Activated naive CD4-positive, alpha-beta T cell treated with anti-CD3 and anti-CD28 coated beads for 36 hours (primary cell): ENCODE measurements at regions not wholly inside any gene's neighbourhood (a gene's known extent, or its start where the extent isn't known, plus 50 kb on each side); places are given as distances from the start of the nearest gene placed in this dataset.
"Not testable (repeated sequence)": the region's sequence is repeated elsewhere in the genome, so short reads cannot be mapped to it uniquely, and the experiment has no call there.

ENCODE experiments used
- CTCF ChIA-PET: fragments of 350-600 bp; sonication (Branson Sonifier 250); formaldehyde crosslinking; loops from one replicate; lab custom pipeline; 2021; ENCODE audit warnings: antibody characterized with exemption; lab: Charles Lee
- DNase-seq: peaks from one replicate; pipeline ENCODE4 v3.0.0-alpha.2; 2020
- H3K27ac Mint-ChIP-seq: one replicate; pipeline ENCODE4 v1.8.0; 2021; ENCODE audit warnings: mild to moderate bottlenecking, mixed read lengths
- H3K27me3 Mint-ChIP-seq: one replicate; pipeline ENCODE4 v1.8.0; 2021; ENCODE audit warnings: low read depth, mixed read lengths
- H3K36me3 Mint-ChIP-seq: one replicate; pipeline ENCODE4 v1.8.0; 2021; ENCODE audit warnings: low read depth, mixed read lengths
- H3K4me1 Mint-ChIP-seq: one replicate; pipeline ENCODE4 v1.8.0; 2021; ENCODE audit warnings: low read depth, mixed read lengths
- H3K4me3 Mint-ChIP-seq: one replicate; pipeline ENCODE4 v1.8.0; 2021; ENCODE audit warnings: mild to moderate bottlenecking, moderate library complexity, mixed read lengths
- H3K9me3 Mint-ChIP-seq: one replicate; pipeline ENCODE4 v1.8.0; 2021; ENCODE audit warnings: mixed read lengths
- intact Hi-C: fragments of 100-400 bp; cut with micrococcal nuclease; formaldehyde crosslinking; loops from one replicate; pipeline ENCODE4 v1.15.1; 2023

- Mint-ChIP-seq H3K4me3 (no peak overlapping the region), H3K36me3 (no peaks in the 10 kb centered on the region), H3K9me3 (no peaks in the 10 kb centered on the region), H3K27ac (no peak overlapping the region), H3K4me1 (no peaks in the 10 kb centered on the region), H3K27me3 (no peaks in the 10 kb centered on the region)
- CTCF ChIA-PET, result no interaction called here
- intact Hi-C loops, result no loop called here
- DNase-seq, result no peak
Observed at GRCh38 chr4:124155239-124155638, 557.3 kb downstream of the ANKRD50 start.

GRCh38 chr4:124157396-124158083, 555.0 kb downstream of the ANKRD50 start:
- no peak overlapping the region for H3K4me3 Mint-ChIP-seq
- no peaks in the 10 kb centered on the region for H3K27me3 Mint-ChIP-seq
- H3K27ac Mint-ChIP-seq, result no peak overlapping the region
- CTCF ChIA-PET, result no interaction called here
- no peak for DNase-seq
- H3K4me1 Mint-ChIP-seq, result no peaks in the 10 kb centered on the region
- no peaks in the 10 kb centered on the region for H3K9me3 Mint-ChIP-seq
- intact Hi-C loops, result no loop called here
- H3K36me3 Mint-ChIP-seq, result no peaks in the 10 kb centered on the region

- intact Hi-C loops, result no loop called here
- H3K36me3 Mint-ChIP-seq, result no peaks in the 10 kb centered on the region
- CTCF ChIA-PET, result no interaction called here
- H3K4me3 Mint-ChIP-seq, result no peak overlapping the region
- H3K9me3 Mint-ChIP-seq, result no peaks in the 10 kb centered on the region
- H3K4me1 Mint-ChIP-seq, result no peaks in the 10 kb centered on the region
- H3K27me3 Mint-ChIP-seq, result no peaks in the 10 kb centered on the region
- no peak overlapping the region for H3K27ac Mint-ChIP-seq
- no peak for DNase-seq
Observed at GRCh38 chr4:124163401-124163800, 549.1 kb downstream of the ANKRD50 start.

- CTCF ChIA-PET, result no interaction called here
- intact Hi-C loops, result no loop called here
- Mint-ChIP-seq H3K36me3 (no peaks in the 10 kb centered on the region), H3K4me3 (no peak overlapping the region), H3K27me3 (no peaks in the 10 kb centered on the region), H3K4me1 (no peaks in the 10 kb centered on the region), H3K27ac (no peak overlapping the region), H3K9me3 (peaks cover 3% of the 10 kb centered on the region)
- no peak for DNase-seq
Observed at GRCh38 chr4:124167602-124168001, 544.9 kb downstream of the ANKRD50 start.

- CTCF ChIA-PET, intact Hi-C loops, H3K27ac Mint-ChIP-seq, H3K36me3 Mint-ChIP-seq, H3K9me3 Mint-ChIP-seq, H3K4me3 Mint-ChIP-seq, H3K4me1 Mint-ChIP-seq, H3K27me3 Mint-ChIP-seq, DNase-seq: not testable (repeated sequence)
Observed at GRCh38 chr4:124169524-124169923, 543.0 kb downstream of the ANKRD50 start.

GRCh38 chr4:124173912-124174311, 538.6 kb downstream of the ANKRD50 start:
- no peak for DNase-seq
- H3K4me3 Mint-ChIP-seq, result no peak overlapping the region
- H3K9me3 Mint-ChIP-seq, result peaks cover 3% of the 10 kb centered on the region
- H3K27me3 Mint-ChIP-seq, result no peaks in the 10 kb centered on the region
- CTCF ChIA-PET, result no interaction called here
- H3K4me1 Mint-ChIP-seq, result no peaks in the 10 kb centered on the region
- H3K27ac Mint-ChIP-seq, result no peak overlapping the region
- H3K36me3 Mint-ChIP-seq, result no peaks in the 10 kb centered on the region
- intact Hi-C loops, result no loop called here

GRCh38 chr4:124177647-124178425, 534.7 kb downstream of the ANKRD50 start:
- Mint-ChIP-seq H3K27me3 (peaks cover 3% of the 10 kb centered on the region), H3K27ac (no peak overlapping the region), H3K4me3 (no peak overlapping the region), H3K36me3 (no peaks in the 10 kb centered on the region), H3K9me3 (no peaks in the 10 kb centered on the region), H3K4me1 (no peaks in the 10 kb centered on the region)
- no peak for DNase-seq
- intact Hi-C loops, result no loop called here
- CTCF ChIA-PET, result no interaction called here

- Mint-ChIP-seq H3K27me3 (peaks cover 3% of the 10 kb centered on the region), H3K4me1 (no peaks in the 10 kb centered on the region), H3K27ac (no peak overlapping the region), H3K9me3 (no peaks in the 10 kb centered on the region), H3K4me3 (no peak overlapping the region), H3K36me3 (no peaks in the 10 kb centered on the region)
- no peak for DNase-seq
- intact Hi-C loops, result no loop called here
- CTCF ChIA-PET, result no interaction called here
Observed at GRCh38 chr4:124178449-124179021, 534.0 kb downstream of the ANKRD50 start.

- H3K4me3 Mint-ChIP-seq, result no peak overlapping the region
- CTCF ChIA-PET, result no interaction called here
- no peak overlapping the region for H3K27ac Mint-ChIP-seq
- H3K4me1 Mint-ChIP-seq, result no peaks in the 10 kb centered on the region
- intact Hi-C loops, result no loop called here
- H3K9me3 Mint-ChIP-seq, result no peaks in the 10 kb centered on the region
- no peaks in the 10 kb centered on the region for H3K36me3 Mint-ChIP-seq
- peaks cover 3% of the 10 kb centered on the region for H3K27me3 Mint-ChIP-seq
- no peak for DNase-seq
Observed at GRCh38 chr4:124179506-124180186, 532.9 kb downstream of the ANKRD50 start.

GRCh38 chr4:124181039-124181438, 531.5 kb downstream of the ANKRD50 start:
- no peak overlapping the region for H3K4me3 Mint-ChIP-seq
- no peak overlapping the region for H3K27ac Mint-ChIP-seq
- H3K27me3 Mint-ChIP-seq, result peaks cover 3% of the 10 kb centered on the region
- no peak for DNase-seq
- CTCF ChIA-PET, result no interaction called here
- no peaks in the 10 kb centered on the region for H3K36me3 Mint-ChIP-seq
- intact Hi-C loops, result no loop called here
- H3K4me1 Mint-ChIP-seq, result no peaks in the 10 kb centered on the region
- H3K9me3 Mint-ChIP-seq, result no peaks in the 10 kb centered on the region

GRCh38 chr4:124183231-124183630, 529.3 kb downstream of the ANKRD50 start:
- H3K4me3 Mint-ChIP-seq, result no peak overlapping the region
- H3K4me1 Mint-ChIP-seq, result no peaks in the 10 kb centered on the region
- no peak for DNase-seq
- CTCF ChIA-PET, result no interaction called here
- intact Hi-C loops, result no loop called here
- no peaks in the 10 kb centered on the region for H3K36me3 Mint-ChIP-seq
- no peaks in the 10 kb centered on the region for H3K9me3 Mint-ChIP-seq
- peaks cover 3% of the 10 kb centered on the region for H3K27me3 Mint-ChIP-seq
- no peak overlapping the region for H3K27ac Mint-ChIP-seq

- intact Hi-C loops, result no loop called here
- no peak for DNase-seq
- no peaks in the 10 kb centered on the region for H3K36me3 Mint-ChIP-seq
- H3K4me3 Mint-ChIP-seq, result no peak overlapping the region
- no peaks in the 10 kb centered on the region for H3K4me1 Mint-ChIP-seq
- peaks cover 3% of the 10 kb centered on the region for H3K27me3 Mint-ChIP-seq
- CTCF ChIA-PET, result no interaction called here
- no peaks in the 10 kb centered on the region for H3K9me3 Mint-ChIP-seq
- no peak overlapping the region for H3K27ac Mint-ChIP-seq
Observed at GRCh38 chr4:124183926-124184325, 528.6 kb downstream of the ANKRD50 start.
